ENCODE measurements at regions not wholly inside any gene's neighbourhood (a gene's known extent, or its start where the extent isn't known, plus 50 kb on each side); places are given as distances from the start of the nearest gene placed in this dataset.
"Not testable (repeated sequence)": the region's sequence is repeated elsewhere in the genome, so short reads cannot be mapped to it uniquely, and the experiment has no call there.

DNA sequence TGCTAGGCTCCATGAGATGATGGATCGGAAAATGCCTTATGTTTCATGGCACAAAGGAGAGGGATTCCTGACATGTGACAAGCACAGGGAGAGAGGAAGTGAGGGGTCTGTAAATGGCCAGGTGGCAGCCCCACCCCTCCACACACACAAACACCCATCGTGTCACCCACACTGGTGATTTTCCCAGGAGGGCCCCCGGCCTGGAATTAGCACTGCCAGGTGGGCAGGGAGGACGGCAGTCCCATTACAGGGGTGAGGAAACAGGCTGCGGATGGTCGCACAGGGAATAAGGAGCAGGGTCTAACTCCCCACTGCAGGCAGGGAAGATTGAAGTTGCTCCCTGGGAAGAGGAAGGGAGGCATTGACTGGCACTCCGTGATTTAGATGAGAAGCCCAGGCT is 395.3 kb upstream of the ZNF337 start:
- DNase-seq: not testable (repeated sequence)

DNA sequence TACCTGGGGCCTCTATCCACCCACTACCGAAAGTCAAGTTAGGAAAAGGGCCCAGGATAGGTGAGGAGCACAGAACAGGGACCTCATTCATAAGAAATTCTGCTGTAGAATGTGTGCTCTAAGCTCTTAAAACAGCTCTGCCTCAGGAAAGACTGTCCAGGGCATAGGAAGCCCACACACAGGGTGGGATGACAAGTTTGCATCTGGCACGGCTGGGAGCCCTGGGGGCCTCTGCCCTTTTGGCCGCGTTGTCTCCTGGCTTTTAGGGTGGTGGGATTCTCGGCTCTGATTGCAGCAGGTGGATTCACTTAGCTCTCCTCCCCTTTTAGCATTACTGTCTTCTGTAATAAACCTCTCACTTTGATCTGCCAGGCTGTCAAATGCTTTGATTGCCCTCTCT is 389.5 kb upstream of the ZNF337 start:
- not testable (repeated sequence) for DNase-seq

DNA sequence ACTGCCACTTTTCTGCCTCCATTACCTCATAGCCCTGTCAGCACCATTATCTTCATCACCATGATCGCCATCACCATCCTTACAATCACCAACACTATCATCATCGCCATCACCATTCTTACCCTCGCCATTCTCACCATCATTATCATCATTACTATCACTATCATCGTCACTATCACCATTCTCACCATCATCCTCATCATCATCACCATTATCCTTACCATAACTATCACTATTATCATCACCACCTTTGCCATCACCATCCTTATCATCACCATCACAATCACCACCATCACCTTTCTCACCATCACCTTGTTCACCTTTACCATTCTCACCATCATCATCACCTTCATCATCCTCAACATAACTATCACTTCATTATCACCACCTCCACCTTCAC is 377.3 kb upstream of the ZNF337 start:
- DNase-seq: not testable (repeated sequence)

DNA sequence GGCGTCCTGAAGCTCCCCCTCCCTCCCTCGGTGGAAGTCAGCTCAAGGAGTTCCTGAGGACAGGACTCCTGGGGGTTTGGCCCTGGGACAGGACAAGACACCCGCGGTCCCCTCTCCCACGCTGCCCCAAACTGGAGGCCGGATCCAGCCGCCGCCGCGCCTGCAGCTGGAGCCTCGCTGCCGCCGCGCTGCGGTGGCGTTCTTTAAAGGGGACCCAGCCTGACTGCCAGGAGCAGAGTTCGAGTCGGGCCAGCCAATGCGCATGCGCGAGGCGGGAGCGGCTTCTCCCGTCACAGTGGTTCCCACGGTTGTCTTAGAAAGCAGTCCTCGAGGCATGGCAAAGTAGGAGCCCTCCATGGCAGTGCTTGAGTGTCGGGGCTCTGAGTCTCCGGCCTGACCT is 362.7 kb upstream of the ZNF337 start:
- not testable (repeated sequence) for DNase-seq

DNA sequence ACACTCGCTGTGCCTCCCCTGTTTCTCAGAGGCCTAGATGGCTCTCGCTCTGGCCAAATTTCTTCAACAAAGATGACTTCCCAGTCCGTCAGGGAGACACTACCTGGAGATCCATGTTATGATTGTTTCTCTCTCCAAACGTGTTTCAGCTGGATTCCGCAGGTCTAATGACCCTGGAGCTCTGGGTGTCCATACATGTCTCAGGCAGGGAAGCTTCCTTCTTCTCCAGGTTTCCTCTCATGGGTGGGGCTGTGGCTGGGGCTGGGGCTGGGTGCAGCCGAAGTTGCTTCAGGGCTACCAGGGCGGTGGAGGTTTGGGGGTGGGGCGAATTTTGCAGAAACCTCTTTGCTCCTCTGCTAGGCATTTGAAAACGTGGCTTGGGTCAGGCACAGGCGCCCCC is 361.8 kb upstream of the ZNF337 start:
- DNase-seq: not testable (repeated sequence)

DNA sequence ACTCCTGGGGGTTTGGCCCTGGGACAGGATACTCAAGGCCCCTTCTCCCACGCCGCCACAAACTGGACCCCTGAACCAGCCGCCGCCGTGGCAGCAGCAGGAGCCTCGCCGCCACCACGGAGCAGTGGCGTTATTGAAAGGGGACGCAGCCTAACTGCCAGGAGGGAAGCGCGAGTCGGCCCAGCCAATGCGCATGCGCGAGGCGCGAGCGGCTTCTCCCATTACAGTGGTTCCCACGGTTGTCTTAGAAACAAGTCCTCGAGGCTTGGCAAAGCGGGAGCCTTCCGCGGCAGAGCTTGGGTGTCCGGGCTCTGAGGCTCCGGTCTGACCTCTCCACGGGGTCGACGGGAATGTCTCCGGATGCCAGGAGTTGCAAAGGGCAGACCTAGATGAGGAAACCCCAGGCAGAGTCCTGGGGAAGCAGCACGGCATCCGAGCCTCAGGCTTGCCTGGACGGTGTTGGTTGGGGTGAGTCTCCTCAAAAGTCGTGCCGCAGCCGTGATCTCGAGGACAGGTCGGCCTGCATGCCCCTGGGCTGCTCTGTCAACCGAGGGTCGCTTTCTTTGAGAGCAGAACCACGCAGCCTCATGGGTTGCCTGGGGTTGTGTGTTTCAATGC is 360.6 kb upstream of the ZNF337 start:
- not testable (repeated sequence) for DNase-seq

DNA sequence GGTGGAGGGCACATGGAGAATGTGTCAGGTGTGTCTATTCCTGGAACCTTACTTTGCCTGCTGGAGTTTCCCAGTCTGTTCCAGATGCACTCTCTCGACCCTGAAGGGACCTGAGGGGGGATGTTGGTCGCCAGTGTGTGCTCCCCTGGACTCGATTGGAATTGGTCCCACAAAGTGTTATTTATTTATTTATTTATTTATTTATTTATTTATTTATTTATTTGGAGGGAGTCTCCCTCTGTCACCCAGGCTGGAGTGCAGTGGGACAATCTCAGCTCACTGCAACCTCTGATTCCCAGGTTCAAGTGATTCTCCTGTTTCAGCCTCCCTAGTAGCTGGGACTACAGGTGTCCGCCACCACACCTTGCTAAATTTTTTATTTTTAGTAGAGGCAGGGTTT is 329.1 kb upstream of the ZNF337 start:
- DNase-seq: not testable (repeated sequence)

DNA sequence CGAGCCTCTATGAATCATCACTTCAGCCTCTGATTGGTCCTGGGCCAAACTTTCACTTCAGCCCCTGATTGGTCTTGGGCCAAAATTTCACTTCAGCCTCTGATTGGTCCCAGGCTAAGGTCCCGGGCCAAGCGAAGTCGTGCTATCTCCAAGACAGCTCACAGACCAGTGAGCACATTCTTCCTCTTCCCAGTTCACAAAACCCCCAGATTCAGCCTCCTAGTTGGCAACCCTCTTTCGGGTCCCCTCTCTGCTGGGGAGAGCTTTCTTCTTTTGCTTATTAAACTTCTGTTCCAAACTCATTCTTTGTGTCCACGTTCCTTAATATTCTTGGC is 314.3 kb upstream of the ZNF337 start:
- not testable (repeated sequence) for DNase-seq

DNA sequence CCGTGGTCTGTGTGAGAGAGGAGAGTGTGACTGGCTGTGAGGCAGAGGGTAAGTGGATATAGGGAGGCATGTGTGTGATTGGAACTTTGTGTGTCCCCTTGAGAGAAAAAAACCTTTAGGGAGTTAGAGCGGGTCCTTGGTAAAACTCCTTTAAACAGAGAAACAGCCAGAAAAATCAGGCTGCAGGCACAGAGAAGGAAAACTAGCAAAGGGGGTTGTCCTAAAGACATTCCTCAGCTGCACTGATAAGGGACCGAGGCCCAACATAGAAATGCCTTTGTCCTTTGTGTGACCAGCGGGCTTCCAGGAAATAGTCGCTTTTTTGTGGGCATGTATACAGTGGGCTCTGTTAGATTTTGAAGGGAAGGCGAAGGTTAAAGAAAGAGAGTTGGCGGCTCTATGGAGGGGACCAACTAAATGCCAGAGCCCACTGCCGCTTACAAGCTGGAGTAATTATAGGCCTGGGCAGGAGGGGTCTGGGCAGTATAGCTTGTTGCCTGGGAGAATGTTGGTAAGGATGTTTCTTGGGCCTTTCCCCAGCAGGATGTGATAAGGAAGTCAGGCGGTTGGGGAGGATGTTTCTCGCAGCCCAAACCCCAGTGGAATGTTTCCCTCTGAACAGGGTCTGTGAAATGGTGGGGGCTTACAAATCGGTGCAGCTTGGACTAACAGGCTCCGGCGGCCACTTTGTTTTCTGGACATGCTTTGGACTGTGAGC is 313.7 kb upstream of the ZNF337 start:
- not testable (repeated sequence) for DNase-seq

DNA sequence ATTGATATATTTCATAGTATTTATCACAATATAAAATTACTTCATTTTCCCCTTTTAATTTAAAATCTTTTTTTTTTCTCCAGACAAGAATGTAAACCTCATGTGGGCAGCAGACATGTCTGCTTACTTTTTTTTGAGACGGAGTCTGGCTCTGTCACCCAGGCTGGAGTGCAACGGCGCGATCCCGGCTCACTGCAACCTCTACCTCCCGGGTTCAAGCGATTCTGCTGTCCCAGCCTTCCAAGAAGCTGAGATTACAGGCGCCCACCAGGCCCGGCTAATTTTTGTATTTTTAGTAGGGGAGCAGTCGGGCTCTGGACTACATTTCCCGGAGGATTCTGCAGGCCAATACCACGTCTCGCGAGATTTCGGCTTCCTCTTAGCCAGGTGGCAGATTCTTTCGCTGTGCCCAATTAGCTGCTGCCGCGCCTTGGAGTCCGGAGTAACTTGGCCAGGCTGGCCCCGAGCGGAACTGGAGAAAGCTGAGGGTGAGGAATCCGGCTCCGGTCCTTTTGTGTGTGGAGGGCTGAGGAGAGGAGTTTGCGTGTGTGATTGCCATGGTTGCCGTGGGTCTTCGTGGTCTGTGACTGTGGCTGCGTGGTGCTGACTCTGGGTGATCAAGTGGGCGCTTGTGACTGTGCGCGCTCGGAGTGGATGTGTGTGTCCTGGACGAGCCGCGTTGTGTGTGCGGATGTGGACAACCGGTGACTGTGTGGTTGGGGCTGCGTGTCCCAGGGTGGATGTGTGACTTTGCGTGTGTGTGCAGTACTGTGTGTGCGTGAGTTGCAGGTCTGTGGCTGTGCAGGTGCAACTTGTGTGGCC is 313.0 kb upstream of the ZNF337 start:
- peak; percentile 82 for DNase-seq

DNA sequence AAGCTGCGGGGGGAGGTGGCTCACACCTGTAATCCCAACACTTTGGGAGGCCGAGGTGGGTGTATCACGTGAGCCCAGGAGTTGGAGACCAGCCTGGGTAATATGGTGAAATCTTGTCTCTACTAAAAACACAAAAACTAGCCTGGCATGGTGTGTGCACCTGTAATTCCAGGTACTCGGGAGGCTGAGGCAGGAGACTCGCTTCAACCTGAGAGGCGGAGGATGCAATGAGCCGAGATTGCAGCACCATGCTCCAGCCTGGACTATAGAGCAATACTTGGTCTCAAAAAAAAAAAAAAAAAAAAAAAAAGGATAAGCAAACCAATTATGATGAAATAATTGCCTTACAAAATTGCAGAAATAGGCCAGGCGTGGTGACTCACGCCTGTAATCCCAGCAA is 311.4 kb upstream of the ZNF337 start:
- not testable (repeated sequence) for DNase-seq

DNA sequence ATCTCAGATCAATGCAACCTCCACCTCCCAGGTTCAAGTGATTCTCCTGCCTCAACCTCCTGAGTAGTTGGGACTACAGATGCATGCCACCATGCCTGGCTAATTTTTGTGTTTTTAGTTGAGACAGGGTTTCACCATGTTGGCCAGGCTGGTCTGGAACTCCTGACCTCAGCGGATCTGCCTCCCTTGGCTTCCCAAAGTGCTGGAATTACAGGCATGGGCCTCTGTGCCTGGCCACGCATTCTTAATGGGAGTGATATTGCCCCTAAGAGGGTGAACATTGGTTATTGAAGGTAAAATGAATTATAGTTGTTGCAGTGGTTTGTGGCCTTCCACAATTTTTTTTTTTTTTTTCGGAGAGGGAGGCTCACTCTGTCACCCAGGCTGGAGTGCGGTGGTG is 309.5 kb upstream of the ZNF337 start:
- not testable (repeated sequence) for DNase-seq

DNA sequence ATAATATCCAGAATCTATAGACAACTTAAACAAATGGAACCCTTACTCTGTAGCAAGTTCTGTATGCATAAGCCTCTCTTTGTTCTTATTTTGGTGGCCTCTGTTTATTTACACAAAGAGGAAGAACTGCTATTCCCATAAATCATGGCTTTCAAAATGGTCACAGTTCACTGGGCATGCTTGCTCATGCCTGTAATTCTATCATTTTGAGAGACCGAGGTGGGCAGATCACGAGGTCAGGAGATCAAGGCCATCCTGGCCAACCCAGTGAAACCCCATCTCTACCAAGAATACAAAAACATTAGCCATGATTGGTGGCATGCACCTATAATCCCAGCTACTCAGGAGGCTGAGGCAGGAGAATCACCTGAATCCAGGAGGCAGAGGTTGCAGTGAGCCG is 307.3 kb upstream of the ZNF337 start:
- not testable (repeated sequence) for DNase-seq

DNA sequence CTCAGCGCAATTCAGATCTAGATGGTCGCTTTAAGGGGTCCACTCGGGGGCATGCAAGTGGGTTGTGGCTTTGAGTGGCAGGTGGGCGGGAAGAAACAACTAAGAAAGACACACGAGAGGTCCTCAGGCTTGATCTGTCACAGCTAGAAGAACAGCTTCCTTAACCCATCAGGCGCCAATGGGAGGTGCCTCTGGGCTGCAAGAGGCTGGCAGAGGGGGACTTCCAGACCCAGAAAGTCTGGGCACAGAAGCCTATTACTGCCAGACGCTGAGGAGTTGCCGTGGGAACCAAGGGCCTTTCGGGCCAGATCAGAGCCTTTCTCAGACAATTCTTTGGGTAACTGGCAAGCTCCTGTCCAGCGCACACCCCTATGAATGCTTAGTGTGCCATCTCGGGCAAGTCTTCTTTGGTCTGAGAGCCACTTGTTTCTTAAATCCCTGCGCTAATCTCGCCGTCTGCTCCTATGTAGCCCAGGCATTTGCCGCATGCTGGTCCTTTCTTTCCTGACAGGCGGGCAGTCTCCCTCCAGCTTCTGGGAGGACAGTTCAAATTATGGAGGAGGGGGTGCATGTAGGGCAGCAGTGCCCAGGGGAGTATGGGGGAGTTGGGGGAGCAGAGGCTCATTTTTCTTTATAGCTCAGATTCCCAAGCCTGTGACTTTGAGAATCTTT is 300.9 kb upstream of the ZNF337 start:
- not testable (repeated sequence) for DNase-seq

DNA sequence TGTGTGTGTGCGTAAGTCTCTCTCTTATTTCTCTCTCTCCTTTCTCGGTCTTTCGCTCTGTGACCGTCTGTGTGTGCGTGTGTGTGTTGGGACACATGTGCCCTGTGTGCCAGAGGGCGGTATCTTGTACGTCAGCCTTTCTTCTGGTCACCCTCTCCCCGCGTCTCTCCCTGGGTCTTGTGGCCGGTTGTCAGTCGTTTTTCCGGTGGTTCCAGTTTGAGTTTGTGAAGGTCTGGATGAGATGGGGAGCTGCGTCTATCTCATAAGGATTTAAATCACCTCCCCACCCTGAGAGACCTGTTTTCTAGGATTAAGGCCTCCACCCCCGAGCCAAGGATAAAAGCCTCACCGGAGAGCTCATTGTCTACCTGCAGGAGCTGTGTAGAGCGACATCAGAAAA is 295.5 kb upstream of the ZNF337 start:
- DNase-seq: no peak

DNA sequence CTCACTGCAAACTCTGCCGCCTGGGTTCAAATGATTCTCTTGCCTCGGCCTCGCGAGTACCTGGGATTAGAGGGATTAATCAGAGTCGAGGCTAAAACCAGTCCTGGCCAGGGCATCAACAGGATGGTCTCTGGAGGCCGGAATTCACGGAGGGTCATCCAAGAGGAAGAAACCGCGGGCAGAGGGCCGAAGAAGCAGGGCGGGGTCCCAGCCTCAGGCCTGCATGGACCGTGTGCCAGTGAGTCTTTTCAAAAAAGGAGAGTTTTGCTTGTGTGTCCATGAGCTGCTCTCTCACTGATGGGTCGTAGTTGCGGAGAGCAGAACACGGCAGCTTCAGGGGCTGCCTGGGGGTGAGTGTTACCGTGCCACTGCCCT is 295.1 kb upstream of the ZNF337 start:
- no peak for DNase-seq

DNA sequence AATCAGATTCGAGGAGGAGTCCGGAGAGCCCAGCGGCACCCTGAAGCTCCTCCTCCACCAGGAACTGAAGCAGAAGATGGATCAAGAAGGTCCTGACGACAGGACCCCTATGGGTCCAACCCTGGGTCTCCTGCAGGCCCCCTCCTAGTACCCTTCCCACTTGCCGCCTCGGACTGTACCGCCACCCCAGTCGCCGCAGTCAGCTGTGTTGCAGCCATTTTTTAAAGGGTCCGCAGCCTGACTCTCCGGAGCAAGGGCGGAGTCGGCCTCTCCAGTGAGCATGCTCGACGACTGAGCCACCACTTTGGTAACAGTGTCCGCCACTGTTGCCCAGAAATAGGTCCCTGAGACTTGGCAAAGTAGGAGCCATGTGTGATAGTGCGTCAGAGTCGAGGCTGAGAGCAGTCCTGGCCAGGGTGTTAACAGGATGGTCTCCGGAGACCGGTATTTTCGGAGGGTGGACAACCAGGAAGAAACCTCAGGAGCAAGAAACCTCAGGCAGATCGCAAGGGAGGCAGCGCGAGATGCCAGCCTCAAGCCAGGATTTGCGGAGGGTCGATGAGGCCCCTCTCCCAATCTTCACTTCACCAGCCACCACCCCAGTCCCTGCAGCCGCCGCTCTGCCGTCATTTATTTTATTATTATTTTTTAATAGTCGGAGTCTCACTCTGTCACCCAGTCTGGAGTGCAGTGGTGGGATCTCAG is 294.6 kb upstream of the ZNF337 start:
- no peak for DNase-seq

DNA sequence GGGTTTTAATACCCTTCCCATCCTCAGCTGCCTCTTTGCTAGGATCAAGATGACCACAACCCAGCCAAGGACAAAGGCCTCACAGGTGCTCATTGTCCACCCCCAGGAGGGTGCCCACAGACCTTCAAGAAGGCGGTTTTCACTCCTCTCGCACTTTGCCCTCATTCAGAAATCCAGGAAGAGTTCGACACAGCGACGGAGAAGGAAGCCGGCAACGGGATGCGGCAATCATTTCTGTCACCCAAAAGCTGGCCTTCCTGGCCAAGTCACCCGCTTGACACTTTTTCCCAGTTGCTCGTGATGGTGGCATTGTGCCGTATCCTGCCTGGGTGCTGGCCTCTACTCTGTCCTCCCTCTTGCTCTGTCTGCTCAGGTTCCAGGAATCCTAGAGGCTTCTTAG is 293.0 kb upstream of the ZNF337 start:
- DNase-seq: not testable (repeated sequence)

DNA sequence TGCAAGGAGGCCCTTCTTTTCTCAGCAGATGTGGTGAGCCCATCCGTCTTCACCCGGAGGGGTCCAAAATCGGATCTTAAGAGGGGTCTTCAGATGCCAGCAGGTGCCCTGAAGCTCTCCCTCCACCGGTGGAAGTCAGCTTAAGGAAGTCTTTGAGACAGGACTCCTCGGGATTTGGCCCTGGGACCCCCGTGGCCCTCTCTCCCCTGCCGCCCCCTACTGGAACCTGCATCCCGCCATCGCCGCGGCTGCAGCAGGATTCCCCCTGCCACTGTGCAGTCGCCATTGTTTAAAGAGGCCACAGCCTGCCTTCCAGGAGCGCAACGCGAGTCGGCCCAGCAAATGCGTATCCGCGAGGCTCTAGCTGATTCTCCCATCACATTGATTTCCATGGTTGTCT is 292.5 kb upstream of the ZNF337 start:
- DNase-seq: no peak

DNA sequence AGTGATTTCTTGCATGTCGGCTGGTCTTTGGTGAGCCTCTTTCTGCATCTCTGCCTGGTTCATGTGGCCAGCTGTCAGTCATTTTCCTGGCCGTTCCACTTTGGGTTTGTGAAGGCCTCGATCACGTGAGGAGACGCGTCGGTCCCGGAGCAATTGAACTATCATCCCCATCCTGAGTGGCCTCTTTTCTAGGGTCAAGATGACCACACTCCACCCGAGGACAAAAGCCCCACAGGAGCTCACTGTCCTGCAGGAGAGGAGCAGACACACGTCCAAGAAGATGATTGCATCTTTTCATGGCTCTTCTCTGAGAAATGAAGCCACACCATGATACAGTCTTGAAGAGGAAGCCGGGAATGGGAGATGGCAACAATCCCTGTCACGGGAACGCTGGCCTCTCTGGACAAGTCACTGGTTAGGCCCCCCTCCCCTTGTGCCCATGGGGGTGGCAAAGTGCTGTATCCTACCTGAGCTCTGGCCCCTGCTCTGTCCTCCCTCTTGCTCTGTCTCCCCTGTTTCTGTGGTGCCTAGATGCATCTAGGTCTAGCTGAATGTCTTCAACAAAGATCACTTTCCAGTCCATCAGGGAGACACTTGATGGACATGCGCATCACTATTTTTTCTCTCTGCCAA is 291.4 kb upstream of the ZNF337 start:
- DNase-seq: not testable (repeated sequence)

DNA sequence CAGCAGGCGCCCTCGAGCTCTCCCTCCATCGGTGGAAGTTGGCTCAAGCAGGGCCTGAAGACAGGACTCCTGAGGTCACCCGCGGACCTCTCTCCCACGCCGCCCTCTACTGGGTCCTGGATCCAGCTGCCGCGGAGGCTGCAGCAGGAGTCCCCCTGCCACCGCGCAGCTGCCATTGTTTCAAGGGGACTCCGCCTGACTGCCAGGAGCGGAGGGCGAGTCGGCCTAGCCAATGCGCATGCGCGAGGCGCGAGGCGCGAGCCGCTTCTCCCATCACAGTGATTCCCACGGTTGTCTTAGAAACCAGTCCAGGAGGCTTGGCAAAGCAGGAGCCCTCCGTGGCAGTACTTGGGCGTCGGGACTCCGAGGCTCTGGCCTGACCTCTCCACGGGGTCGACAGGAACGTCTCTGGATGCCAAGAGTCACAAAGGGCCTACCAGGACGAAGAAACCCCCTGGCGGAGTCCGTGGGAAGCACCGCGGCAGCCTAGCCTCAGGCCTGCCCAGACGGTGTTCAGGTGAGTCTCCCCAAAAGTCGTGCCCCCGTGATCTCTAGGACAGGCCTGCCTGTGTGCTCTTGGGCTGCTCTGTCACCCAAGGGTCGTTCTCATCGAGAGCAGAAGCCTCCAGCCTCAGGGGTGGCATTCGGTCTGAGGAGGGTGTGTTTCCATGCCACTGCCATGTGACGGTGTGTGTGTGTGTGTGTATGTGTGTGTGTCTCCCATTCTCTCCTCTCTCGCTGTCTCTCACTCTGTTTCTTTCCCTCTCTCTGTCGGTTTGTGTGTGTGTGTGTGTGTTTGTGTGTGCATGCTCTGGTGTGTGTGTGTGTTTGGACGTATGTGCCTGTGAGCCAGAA is 290.6 kb upstream of the ZNF337 start:
- peak; percentile 79 for DNase-seq

All from right forelimb (tissue), 1 donor.